Endothelial cell of umbilical vein (primary cell): ENCODE measurements at regions not wholly inside any gene's neighbourhood (a gene's known extent, or its start where the extent isn't known, plus 50 kb on each side); places are given as distances from the start of the nearest gene placed in this dataset.

Experiments used
- BruUV-seq: library from RNA; stranded (reverse); fragments of 400-500 nt; replicated peaks from 2 replicates; lab custom pipeline; 2021; lab: Mats Ljungman, UMichigan
- CTCF ChIA-PET: fragments of 300-600, 350-600 bp; sonication (Branson Sonifier 250); formaldehyde crosslinking; loops from one replicate; lab custom pipeline; 2021; ENCODE audit warnings: antibody characterized with exemption, inconsistent platforms; lab: Charles Lee
- POLR2A ChIA-PET: fragments of 300-600, 350-600 bp; sonication (Branson Sonifier 250); formaldehyde crosslinking; loops from one replicate; lab custom pipeline; 2021; ENCODE audit warnings: antibody characterized with exemption, inconsistent platforms; lab: Charles Lee
- DNase-seq: peaks from one replicate; pipeline ENCODE4 v3.0.0-alpha.2; 2011; ENCODE audit warnings: low read depth, low spot score
- FAIRE-seq: peaks from 2 replicates; lab custom pipeline; 2011; peaks lifted over from hg19 to GRCh38; lab: Jason Lieb, UNC
- H2AFZ ChIP-seq: 2 replicates; pipeline ENCODE4 v1.6.0; 2012; ENCODE audit warnings: low read depth, low read length, control low read depth, inconsistent platforms
- H3K27ac ChIP-seq: 2 replicates; pipeline ENCODE4 v1.5.1; 2011; ENCODE audit warnings: low read depth, mild to moderate bottlenecking, control low read depth, low read length, moderate library complexity; ENCODE audit not compliant: insufficient read depth
- H3K27me3 ChIP-seq, 2 experiments: 2 replicates each; pipeline versions ENCODE4 v1.6.0 to v1.6.1; 2011; ENCODE audit warnings: low read length in 2 of 2, mixed read lengths in 1 of 2; ENCODE audit not compliant: control insufficient read depth in 2 of 2, insufficient read depth in 2 of 2
- H3K36me3 ChIP-seq, 2 experiments: 2 replicates in 1 of 2; 3 replicates in 1 of 2; pipeline ENCODE4 v1.5.1; 2011; ENCODE audit warnings: low read length in 2 of 2, mild to moderate bottlenecking in 1 of 2, moderate library complexity in 1 of 2; ENCODE audit not compliant: control insufficient read depth in 2 of 2, insufficient read depth in 2 of 2; ENCODE audit errors: extremely low read depth in 1 of 2
- H3K4me1 ChIP-seq: 3 replicates; pipeline ENCODE4 v1.5.1; 2011; ENCODE audit warnings: mild to moderate bottlenecking, low read length; ENCODE audit not compliant: control insufficient read depth, insufficient read depth; ENCODE audit errors: extremely low read depth
- H3K4me2 ChIP-seq: 2 replicates; pipeline ENCODE4 v1.6.1; 2011; ENCODE audit warnings: low read length, control low read depth, mixed read lengths; ENCODE audit not compliant: insufficient read depth
- H3K4me3 ChIP-seq, 3 experiments: fragments of 200-600 bp in 1 of 3; sonication (generic), shearing (Covaris generic) in 1 of 3; replicated peaks in 1 of 3; 2 replicates each; pipeline ENCODE4 v1.5.1; 2011 to 2016; ENCODE audit warnings: control low read depth in 3 of 3, low read length in 3 of 3, mild to moderate bottlenecking in 2 of 3, inconsistent platforms in 1 of 3, low read depth in 1 of 3, moderate library complexity in 1 of 3; ENCODE audit not compliant: insufficient read depth in 1 of 3
- H3K79me2 ChIP-seq: 2 replicates; pipeline ENCODE4 v1.6.0; 2012; ENCODE audit warnings: low read length, inconsistent platforms; ENCODE audit not compliant: control insufficient read depth, insufficient read depth
- H3K9ac ChIP-seq: replicated peaks from 2 replicates; pipeline ENCODE3; 2011; ENCODE audit warnings: low read length, control low read depth; ENCODE audit not compliant: insufficient read depth; ENCODE audit errors: extremely low read depth
- H3K9me1 ChIP-seq: replicated peaks from 3 replicates; pipeline ENCODE4 v1.6.0; 2011; ENCODE audit warnings: mild to moderate bottlenecking, low read length; ENCODE audit not compliant: control insufficient read depth, insufficient read depth; ENCODE audit errors: extremely low read depth
- H3K9me3 ChIP-seq: replicated peaks from 2 replicates; pipeline ENCODE4 v1.5.1; 2012; ENCODE audit warnings: low read length, inconsistent platforms; ENCODE audit not compliant: control insufficient read depth, insufficient read depth
- H4K20me1 ChIP-seq: replicated peaks from 2 replicates; pipeline ENCODE3; 2011; ENCODE audit warnings: mild to moderate bottlenecking, low read length; ENCODE audit not compliant: control insufficient read depth, insufficient read depth; ENCODE audit errors: extremely low read depth
- EZH2 ChIP-seq: IDR thresholded peaks from 2 replicates; pipeline ENCODE4 v1.6.1; 2012; ENCODE audit warnings: borderline replicate concordance, low read depth, mild to moderate bottlenecking, moderate library complexity, low read length, inconsistent platforms; ENCODE audit not compliant: severe bottlenecking
- GATA2 ChIP-seq: IDR thresholded peaks from 2 replicates; pipeline ENCODE4 v1.7.0; 2011; ENCODE audit warnings: low read depth, mild to moderate bottlenecking, moderate library complexity, mixed read lengths, low read length; ENCODE audit not compliant: insufficient read length, insufficient read depth
- JUN ChIP-seq: IDR thresholded peaks from 2 replicates; pipeline ENCODE4 v1.6.1; 2011; ENCODE audit warnings: borderline replicate concordance, low read depth; ENCODE audit not compliant: insufficient read length, insufficient read depth
- MAX ChIP-seq: IDR thresholded peaks from 2 replicates; pipeline ENCODE4 v1.6.1; 2011; ENCODE audit not compliant: insufficient read depth, insufficient read length
- MYC ChIP-seq: IDR thresholded peaks from one replicate; pipeline ENCODE4 v1.6.1; 2011; ENCODE audit warnings: mild to moderate bottlenecking, low read depth, low read length
- POLR2A ChIP-seq: IDR thresholded peaks from 2 replicates; pipeline ENCODE4 v1.6.1; 2012; ENCODE audit warnings: low read depth, mild to moderate bottlenecking, control low read depth, low read length
- POLR2AphosphoS5 ChIP-seq: IDR thresholded peaks from 2 replicates; pipeline ENCODE4 v1.6.1; 2012; ENCODE audit warnings: low read depth, mild to moderate bottlenecking, control low read depth, low read length, moderate library complexity; ENCODE audit not compliant: insufficient read depth
- dilution Hi-C: fragments of 300-500 bp; cut with MboI; formaldehyde crosslinking; loops from one replicate; pipeline ENCODE4 v1.15.0; 2019; ENCODE audit warnings: low sequenced_read_pairs; ENCODE audit not compliant: extremely low pct_ligation_motif_present
- intact Hi-C: fragments of 100-400 bp; cut with micrococcal nuclease; formaldehyde crosslinking; loops from one replicate; pipeline ENCODE4 v1.10.0; 2022
- TF ChIP-seq, protein P1 (sequence below), 2 donors: IDR thresholded peaks; 1 replicate in 1 of 2; 2 replicates in 1 of 2; pipeline ENCODE4 v1.5.1; 2011; ENCODE audit warnings: low read length in 2 of 2, mild to moderate bottlenecking in 2 of 2, moderate library complexity in 2 of 2, control low read depth in 1 of 2, inconsistent platforms in 1 of 2, low read depth in 1 of 2; ENCODE audit not compliant: insufficient read depth in 1 of 2; ENCODE audit errors: extremely low read depth in 1 of 2

GRCh38 chr3:63048367-63049326 is 173.4 kb upstream of the CADPS start:
- BruUV-seq = no TSS peak

More at GRCh38 chr3:63048367-63049326, 173.4 kb upstream of the CADPS start:
- no peaks in the 10 kb centered on the region for H3K27me3 ChIP-seq
- dilution Hi-C loops = no loop called here
- CTCF ChIA-PET = no interaction called here
- intact Hi-C loops = no loop called here
- FAIRE-seq = no peak
- H3K4me3 ChIP-seq = no peak overlapping the region
- DNase-seq = no peak
- no peak overlapping the region for H3K9ac ChIP-seq
- H4K20me1 ChIP-seq = no peaks in the 10 kb centered on the region
- H3K9me1 ChIP-seq = no peaks in the 10 kb centered on the region
- no peak overlapping the region for H2AFZ ChIP-seq
- POLR2A ChIA-PET = no interaction called here
- no peak overlapping the region for H3K4me2 ChIP-seq
- H3K9me3 ChIP-seq = no peaks in the 10 kb centered on the region
- no peaks in the 10 kb centered on the region for H3K36me3 ChIP-seq
- TF ChIP-seq, protein P1, sequence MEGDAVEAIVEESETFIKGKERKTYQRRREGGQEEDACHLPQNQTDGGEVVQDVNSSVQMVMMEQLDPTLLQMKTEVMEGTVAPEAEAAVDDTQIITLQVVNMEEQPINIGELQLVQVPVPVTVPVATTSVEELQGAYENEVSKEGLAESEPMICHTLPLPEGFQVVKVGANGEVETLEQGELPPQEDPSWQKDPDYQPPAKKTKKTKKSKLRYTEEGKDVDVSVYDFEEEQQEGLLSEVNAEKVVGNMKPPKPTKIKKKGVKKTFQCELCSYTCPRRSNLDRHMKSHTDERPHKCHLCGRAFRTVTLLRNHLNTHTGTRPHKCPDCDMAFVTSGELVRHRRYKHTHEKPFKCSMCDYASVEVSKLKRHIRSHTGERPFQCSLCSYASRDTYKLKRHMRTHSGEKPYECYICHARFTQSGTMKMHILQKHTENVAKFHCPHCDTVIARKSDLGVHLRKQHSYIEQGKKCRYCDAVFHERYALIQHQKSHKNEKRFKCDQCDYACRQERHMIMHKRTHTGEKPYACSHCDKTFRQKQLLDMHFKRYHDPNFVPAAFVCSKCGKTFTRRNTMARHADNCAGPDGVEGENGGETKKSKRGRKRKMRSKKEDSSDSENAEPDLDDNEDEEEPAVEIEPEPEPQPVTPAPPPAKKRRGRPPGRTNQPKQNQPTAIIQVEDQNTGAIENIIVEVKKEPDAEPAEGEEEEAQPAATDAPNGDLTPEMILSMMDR (IDR thresholded peaks at IDR 0.05; ENCODE audit: extremely low read depth in 1 of 2, insufficient read depth in 1 of 2, low read depth in 1 of 2, low read length in 2 of 2) = no peak
- TF ChIP-seq POLR2A (no peak), MAX (no peak), GATA2 (no peak), JUN (no peak), MYC (no peak), POLR2AphosphoS5 (no peak), EZH2 (no peak)
- H3K27ac ChIP-seq = no peak overlapping the region
- H3K4me1 ChIP-seq = no peaks in the 10 kb centered on the region
- H3K79me2 ChIP-seq = no peaks in the 10 kb centered on the region
